Vagina (tissue), 2 donors: ENCODE measurements at regions not wholly inside any gene's neighbourhood (a gene's known extent, or its start where the extent isn't known, plus 50 kb on each side); places are given as distances from the start of the nearest gene placed in this dataset.

Experiments used
- DNase-seq, 2 donors: peaks; one replicate each; pipeline ENCODE4 v3.0.0-alpha.2; 2017; ENCODE audit errors: extremely low spot score in 2 of 2
- H3K27ac ChIP-seq: fragments of 200-600 bp; sonication (generic); one replicate; pipeline ENCODE4 v1.5.1; 2019
- H3K27me3 ChIP-seq: fragments of 200-600 bp; sonication (generic); one replicate; pipeline ENCODE4 v1.5.1; 2019
- H3K36me3 ChIP-seq, 2 donors: fragments of 200-600 bp; sonication (generic); one replicate each; pipeline ENCODE4 v1.5.1; 2017 to 2019
- H3K4me1 ChIP-seq: fragments of 200-600 bp; sonication (generic); one replicate; pipeline ENCODE4 v1.5.1; 2019
- H3K4me3 ChIP-seq, 2 donors: fragments of 200-600 bp; sonication (generic); 1 replicate in 1 of 2; 2 replicates in 1 of 2; pipeline ENCODE4 v1.5.1; 2016 to 2019
- H3K9me3 ChIP-seq: fragments of 200-600 bp; sonication (generic); one replicate; pipeline ENCODE4 v1.5.1; 2019
- CTCF ChIP-seq, 3 experiments: fragments of 450-650 bp in 2 of 3; fragments of 200-600 bp in 1 of 3; sonication (generic) in 1 of 3; IDR thresholded peaks; one replicate each; pipeline ENCODE4 v1.5.1; 2017 to 2019; ENCODE audit warnings: antibody characterized with exemption in 3 of 3, mild to moderate bottlenecking in 2 of 3, moderate library complexity in 2 of 3
- POLR2A ChIP-seq, 2 donors: fragments of 450-650 bp; IDR thresholded peaks; one replicate each; pipeline ENCODE4 v1.6.1; 2017; ENCODE audit warnings: antibody characterized with exemption in 2 of 2, mild to moderate bottlenecking in 2 of 2, moderate library complexity in 2 of 2
- POLR2AphosphoS5 ChIP-seq, 2 donors: sonication (generic); formaldehyde crosslinking; IDR thresholded peaks; one replicate each; pipeline ENCODE4 v1.9.0; 2017; ENCODE audit warnings: antibody characterized with exemption in 2 of 2, mild to moderate bottlenecking in 2 of 2, low read depth in 1 of 2; ENCODE audit not compliant: insufficient read depth in 1 of 2
- intact Hi-C: fragments of 100-400 bp; cut with DNase I; formaldehyde crosslinking; loops from one replicate; pipeline ENCODE4 v1.15.1; 2023

GRCh38 chr7:68684996-68685395 lies 913.3 kb upstream of the AUTS2 start:
- no peaks in the 10 kb centered on the region for H3K9me3 ChIP-seq
- H3K4me1 ChIP-seq: no peaks in the 10 kb centered on the region
- TF ChIP-seq CTCF (IDR thresholded peaks at IDR 0.05) (no peak), POLR2AphosphoS5 (IDR thresholded peaks at IDR 0.05; ENCODE audit: insufficient read depth in 1 of 2, low read depth in 1 of 2) (no peak), POLR2A (IDR thresholded peaks at IDR 0.05) (no peak)
- no peaks in the 10 kb centered on the region for H3K27me3 ChIP-seq
- DNase-seq: no peak
- no peak overlapping the region for H3K4me3 ChIP-seq
- H3K36me3 ChIP-seq: no peaks in the 10 kb centered on the region
- intact Hi-C loops: no loop called here
- no peak overlapping the region for H3K27ac ChIP-seq

GRCh38 chr7:68688416-68689086 lies 909.7 kb upstream of the AUTS2 start:
- H3K4me3 ChIP-seq: no peak overlapping the region
- intact Hi-C loops: no loop called here
- H3K4me1 ChIP-seq: no peaks in the 10 kb centered on the region
- H3K27me3 ChIP-seq: no peaks in the 10 kb centered on the region
- H3K9me3 ChIP-seq: no peaks in the 10 kb centered on the region
- no peaks in the 10 kb centered on the region for H3K36me3 ChIP-seq
- no peak for TF ChIP-seq CTCF (IDR thresholded peaks at IDR 0.05)
- TF ChIP-seq POLR2AphosphoS5 (IDR thresholded peaks at IDR 0.05; ENCODE audit: insufficient read depth in 1 of 2, low read depth in 1 of 2): no peak
- TF ChIP-seq POLR2A (IDR thresholded peaks at IDR 0.05): no peak
- no peak overlapping the region for H3K27ac ChIP-seq
- no peak for DNase-seq

- no peak for TF ChIP-seq POLR2A (IDR thresholded peaks at IDR 0.05)
- TF ChIP-seq POLR2AphosphoS5 (IDR thresholded peaks at IDR 0.05; ENCODE audit: insufficient read depth in 1 of 2, low read depth in 1 of 2): no peak
- TF ChIP-seq CTCF (IDR thresholded peaks at IDR 0.05): no peak
- H3K4me3 ChIP-seq: no peak overlapping the region
- H3K9me3 ChIP-seq: no peaks in the 10 kb centered on the region
- intact Hi-C loops: no loop called here
- no peaks in the 10 kb centered on the region for H3K27me3 ChIP-seq
- no peaks in the 10 kb centered on the region for H3K4me1 ChIP-seq
- no peak for DNase-seq
- H3K36me3 ChIP-seq: no peaks in the 10 kb centered on the region
- no peak overlapping the region for H3K27ac ChIP-seq
Observed at GRCh38 chr7:68689087-68689433, 909.2 kb upstream of the AUTS2 start.

- TF ChIP-seq POLR2A (IDR thresholded peaks at IDR 0.05): no peak
- TF ChIP-seq POLR2AphosphoS5 (IDR thresholded peaks at IDR 0.05; ENCODE audit: insufficient read depth in 1 of 2, low read depth in 1 of 2): no peak
- no peak for TF ChIP-seq CTCF (IDR thresholded peaks at IDR 0.05)
- Histone ChIP-seq H3K27ac (no peak overlapping the region), H3K36me3 (no peaks in the 10 kb centered on the region), H3K4me3 (no peak overlapping the region), H3K27me3 (no peaks in the 10 kb centered on the region), H3K9me3 (no peaks in the 10 kb centered on the region), H3K4me1 (no peaks in the 10 kb centered on the region)
- intact Hi-C loops: no loop called here
- DNase-seq: no peak
Observed at GRCh38 chr7:68691261-68692216, 906.7 kb upstream of the AUTS2 start.

- H3K27me3 ChIP-seq: no peaks in the 10 kb centered on the region
- H3K4me1 ChIP-seq: no peaks in the 10 kb centered on the region
- intact Hi-C loops: no loop called here
- H3K36me3 ChIP-seq: no peaks in the 10 kb centered on the region
- H3K4me3 ChIP-seq: no peak overlapping the region
- no peak for DNase-seq
- TF ChIP-seq POLR2A (IDR thresholded peaks at IDR 0.05) (no peak), POLR2AphosphoS5 (IDR thresholded peaks at IDR 0.05; ENCODE audit: insufficient read depth in 1 of 2, low read depth in 1 of 2) (no peak), CTCF (IDR thresholded peaks at IDR 0.05) (no peak)
- no peaks in the 10 kb centered on the region for H3K9me3 ChIP-seq
- H3K27ac ChIP-seq: no peak overlapping the region
Observed at GRCh38 chr7:68692511-68692910, 905.8 kb upstream of the AUTS2 start.
